Heart left ventricle (tissue), 13 donors: ENCODE measurements at regions not wholly inside any gene's neighbourhood (a gene's known extent, or its start where the extent isn't known, plus 50 kb on each side); places are given as distances from the start of the nearest gene placed in this dataset.

ENCODE experiments used
- POLR2A ChIP-seq, 2 donors: fragments of 450-650 bp; IDR thresholded peaks; one replicate each; pipeline ENCODE4 v1.6.1; 2017; ENCODE audit warnings: antibody characterized with exemption in 2 of 2, mild to moderate bottlenecking in 2 of 2, moderate library complexity in 2 of 2
- TF ChIP-seq, protein P1 (sequence below), 12 donors: fragments of 200-600 bp; sonication (generic) in 4 of 12; IDR thresholded peaks; one replicate each; pipeline versions ENCODE4 v1.5.0 to v1.8.0; 2018 to 2022; ENCODE audit warnings: antibody characterized with exemption in 12 of 12, mild to moderate bottlenecking in 5 of 12
- donor health status: ischemic (EF 13 %, LVEDD 7.1; RV severe dilation, severe dysfunction).
- donor health status: DM: no; HTN: yes; CAD: no.
- donor health status: DM: no; HTN: no; CAD: no.
- donor health status: ischemic (EF 25% LVEDD 6.9; RV normal size, moderate dysfunction).
- donor health status: ischemic (EF 25% LVEDD 5.7; RV mildly dilated, moderate dysfunction).
- donor health status: ischemic (EF 35%, LVEDD 5.7; RV mildly dilated, moderate dysfunction).
- donor health status: nonischemic (EF 11% LVEDD 7.7; RV severe dilation, severe dysfunction).
- donor health status: DM: yes; HTN: yes; CAD: no.
- donor health status: PGD.
- donor health status: ischemic (EF 29% LVEDD 5.4; RV normal size, mild dysfunction).
- donor health status: nonischemic (EF 23%, LVEDD 6.1; RV moderate dilation, normal function).

- TF ChIP-seq, protein P1, sequence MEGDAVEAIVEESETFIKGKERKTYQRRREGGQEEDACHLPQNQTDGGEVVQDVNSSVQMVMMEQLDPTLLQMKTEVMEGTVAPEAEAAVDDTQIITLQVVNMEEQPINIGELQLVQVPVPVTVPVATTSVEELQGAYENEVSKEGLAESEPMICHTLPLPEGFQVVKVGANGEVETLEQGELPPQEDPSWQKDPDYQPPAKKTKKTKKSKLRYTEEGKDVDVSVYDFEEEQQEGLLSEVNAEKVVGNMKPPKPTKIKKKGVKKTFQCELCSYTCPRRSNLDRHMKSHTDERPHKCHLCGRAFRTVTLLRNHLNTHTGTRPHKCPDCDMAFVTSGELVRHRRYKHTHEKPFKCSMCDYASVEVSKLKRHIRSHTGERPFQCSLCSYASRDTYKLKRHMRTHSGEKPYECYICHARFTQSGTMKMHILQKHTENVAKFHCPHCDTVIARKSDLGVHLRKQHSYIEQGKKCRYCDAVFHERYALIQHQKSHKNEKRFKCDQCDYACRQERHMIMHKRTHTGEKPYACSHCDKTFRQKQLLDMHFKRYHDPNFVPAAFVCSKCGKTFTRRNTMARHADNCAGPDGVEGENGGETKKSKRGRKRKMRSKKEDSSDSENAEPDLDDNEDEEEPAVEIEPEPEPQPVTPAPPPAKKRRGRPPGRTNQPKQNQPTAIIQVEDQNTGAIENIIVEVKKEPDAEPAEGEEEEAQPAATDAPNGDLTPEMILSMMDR (IDR thresholded peaks at IDR 0.05), result no peak
- TF ChIP-seq POLR2A (IDR thresholded peaks at IDR 0.05), result no peak
These were observed 506.4 kb downstream of the PRKD1 start for GRCh38 chr14:29421156-29421728.
